Coronary artery (tissue), 2 donors: ENCODE measurements at regions not wholly inside any gene's neighbourhood (a gene's known extent, or its start where the extent isn't known, plus 50 kb on each side); places are given as distances from the start of the nearest gene placed in this dataset.

Experiments used
- DNase-seq: peaks from one replicate; pipeline ENCODE4 v3.0.0-alpha.2; 2017; ENCODE audit warnings: low spot score
- H3K27ac ChIP-seq, 2 donors: fragments of 200-600 bp; sonication (generic); one replicate each; pipeline ENCODE4 v1.5.1; 2016 to 2019
- H3K4me3 ChIP-seq: fragments of 200-600 bp; sonication (generic); 2 replicates; pipeline ENCODE4 v1.5.1; 2016; ENCODE audit warnings: mild to moderate bottlenecking, moderate library complexity
- TF ChIP-seq, protein P1 (sequence below): fragments of 200-600 bp; sonication (generic); IDR thresholded peaks from one replicate; pipeline ENCODE4 v1.5.1; 2019; ENCODE audit warnings: antibody characterized with exemption

DNA sequence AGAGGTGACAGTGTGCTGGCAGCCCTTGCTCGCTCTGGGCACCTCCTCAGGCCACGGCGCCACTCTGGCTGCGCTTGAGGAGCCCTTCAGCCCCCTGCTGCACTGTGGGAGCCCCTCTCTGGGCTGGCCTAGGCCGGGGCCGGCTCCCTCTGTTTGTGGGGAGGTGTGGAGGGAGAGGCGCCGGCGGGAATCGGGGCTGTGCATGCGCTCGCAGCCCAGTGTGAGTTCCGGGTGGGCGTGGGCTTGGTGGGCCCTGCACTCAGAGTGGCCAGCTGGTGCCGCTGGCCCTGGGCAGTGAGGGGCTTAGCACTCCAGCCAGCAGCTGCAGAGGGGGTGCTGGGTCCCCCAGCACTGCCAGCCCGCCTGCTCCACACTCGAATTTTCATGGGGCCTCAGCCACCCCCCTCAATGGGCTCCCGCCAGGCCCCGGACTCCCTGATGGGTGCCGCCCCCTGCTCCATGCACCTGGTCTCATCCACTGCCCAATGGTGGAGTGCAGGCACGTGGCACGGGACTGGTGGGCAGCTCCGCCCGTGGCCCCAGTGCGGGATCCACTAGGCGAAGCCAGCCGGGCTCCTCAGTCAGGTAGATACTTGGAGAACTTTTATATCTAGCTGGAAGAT is 96.7 kb upstream of the BET1 start:
- no peak for DNase-seq

DNA sequence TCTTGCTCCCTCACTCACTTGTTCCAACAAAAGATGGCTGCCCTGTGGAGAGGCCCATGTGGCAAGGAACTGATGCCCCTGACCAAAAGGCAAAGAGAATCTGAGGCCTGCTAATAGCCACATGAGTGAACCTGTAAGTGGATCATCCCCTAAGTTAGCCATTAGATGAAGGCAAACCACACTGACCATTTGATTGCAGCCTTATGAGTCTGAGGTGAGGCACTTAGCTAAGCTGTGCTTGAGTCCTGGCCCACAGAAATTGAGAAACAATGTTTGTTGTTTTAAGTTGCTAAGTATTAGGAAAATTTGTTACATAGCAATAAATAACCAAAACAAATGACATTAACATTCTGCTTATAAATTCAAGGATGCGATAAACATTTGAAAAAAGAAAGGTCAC is 100.1 kb upstream of the BET1 start:
- TF ChIP-seq, protein P1, sequence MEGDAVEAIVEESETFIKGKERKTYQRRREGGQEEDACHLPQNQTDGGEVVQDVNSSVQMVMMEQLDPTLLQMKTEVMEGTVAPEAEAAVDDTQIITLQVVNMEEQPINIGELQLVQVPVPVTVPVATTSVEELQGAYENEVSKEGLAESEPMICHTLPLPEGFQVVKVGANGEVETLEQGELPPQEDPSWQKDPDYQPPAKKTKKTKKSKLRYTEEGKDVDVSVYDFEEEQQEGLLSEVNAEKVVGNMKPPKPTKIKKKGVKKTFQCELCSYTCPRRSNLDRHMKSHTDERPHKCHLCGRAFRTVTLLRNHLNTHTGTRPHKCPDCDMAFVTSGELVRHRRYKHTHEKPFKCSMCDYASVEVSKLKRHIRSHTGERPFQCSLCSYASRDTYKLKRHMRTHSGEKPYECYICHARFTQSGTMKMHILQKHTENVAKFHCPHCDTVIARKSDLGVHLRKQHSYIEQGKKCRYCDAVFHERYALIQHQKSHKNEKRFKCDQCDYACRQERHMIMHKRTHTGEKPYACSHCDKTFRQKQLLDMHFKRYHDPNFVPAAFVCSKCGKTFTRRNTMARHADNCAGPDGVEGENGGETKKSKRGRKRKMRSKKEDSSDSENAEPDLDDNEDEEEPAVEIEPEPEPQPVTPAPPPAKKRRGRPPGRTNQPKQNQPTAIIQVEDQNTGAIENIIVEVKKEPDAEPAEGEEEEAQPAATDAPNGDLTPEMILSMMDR = no peak
- Histone ChIP-seq H3K27ac (no peak overlapping the region), H3K4me3 (no peak overlapping the region)
- DNase-seq = no peak

More for the DNA sequence above, 96.7 kb upstream of the BET1 start:
- Histone ChIP-seq H3K4me3 (no peak overlapping the region), H3K27ac (no peak overlapping the region)
- TF ChIP-seq, protein P1 = no peak

DNA sequence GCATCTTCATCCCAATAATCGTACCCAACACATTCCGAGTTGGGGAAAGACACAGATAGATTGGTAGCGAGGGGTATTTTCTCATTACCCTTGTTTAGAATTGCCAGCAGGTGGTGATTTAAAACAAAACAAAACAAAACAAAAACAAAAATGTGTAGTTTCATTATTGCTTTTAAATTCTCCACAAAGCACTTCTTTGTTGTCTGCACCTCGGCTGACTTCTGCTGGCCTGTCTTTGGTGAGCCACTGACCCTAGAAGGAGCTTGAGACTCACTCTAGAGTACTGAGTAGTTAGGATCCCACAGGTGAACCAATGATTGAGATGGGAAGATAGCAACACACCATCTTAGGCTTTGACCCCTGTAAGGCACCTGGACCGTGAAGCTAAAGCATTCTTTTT is 105.4 kb upstream of the BET1 start:
- Histone ChIP-seq H3K27ac (no peak overlapping the region), H3K4me3 (no peak overlapping the region)
- DNase-seq = no peak
- TF ChIP-seq, protein P1 = no peak

DNA sequence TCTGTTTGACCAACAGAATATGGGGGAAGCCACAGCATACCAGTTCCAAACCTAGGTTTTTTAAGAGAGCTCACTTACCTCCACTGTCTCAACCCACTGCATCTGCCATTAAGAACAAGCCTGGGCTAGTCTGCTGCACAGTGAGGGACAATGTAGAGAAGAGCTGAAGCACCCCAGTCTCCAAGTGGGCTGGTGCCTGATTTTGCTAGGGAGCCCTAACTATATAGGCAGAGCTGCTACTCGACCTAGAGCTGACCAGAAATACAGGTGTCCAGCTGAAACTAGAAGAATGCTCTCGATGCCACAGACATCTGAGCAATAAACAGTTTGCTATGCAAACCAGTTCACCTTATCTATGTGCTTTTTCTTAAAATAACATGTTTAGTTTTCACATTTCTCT is 106.9 kb upstream of the BET1 start:
- DNase-seq = no peak
- Histone ChIP-seq H3K27ac (no peak overlapping the region), H3K4me3 (no peak overlapping the region)
- TF ChIP-seq, protein P1 = no peak

DNA sequence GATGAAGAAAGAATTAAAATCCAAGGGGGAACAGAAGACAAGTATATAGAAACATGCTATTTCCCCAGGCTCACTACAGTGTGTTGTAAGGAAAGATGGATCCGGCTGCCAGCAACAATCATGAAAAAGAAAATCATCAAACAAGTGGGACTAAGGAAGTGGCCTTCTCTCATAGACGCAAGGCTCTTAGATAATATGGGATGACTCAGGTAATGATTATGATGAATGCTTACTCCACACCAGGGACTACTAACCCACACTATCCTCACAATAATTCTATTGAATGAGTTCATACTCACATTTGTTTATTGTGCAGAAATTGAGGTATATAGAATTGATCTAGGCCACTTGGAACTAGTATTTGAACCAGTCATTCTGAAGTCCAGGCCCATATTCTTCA is 111.2 kb upstream of the BET1 start:
- Histone ChIP-seq H3K4me3 (no peak overlapping the region), H3K27ac (no peak overlapping the region)
- no peak for DNase-seq
- TF ChIP-seq, protein P1 = no peak

DNA sequence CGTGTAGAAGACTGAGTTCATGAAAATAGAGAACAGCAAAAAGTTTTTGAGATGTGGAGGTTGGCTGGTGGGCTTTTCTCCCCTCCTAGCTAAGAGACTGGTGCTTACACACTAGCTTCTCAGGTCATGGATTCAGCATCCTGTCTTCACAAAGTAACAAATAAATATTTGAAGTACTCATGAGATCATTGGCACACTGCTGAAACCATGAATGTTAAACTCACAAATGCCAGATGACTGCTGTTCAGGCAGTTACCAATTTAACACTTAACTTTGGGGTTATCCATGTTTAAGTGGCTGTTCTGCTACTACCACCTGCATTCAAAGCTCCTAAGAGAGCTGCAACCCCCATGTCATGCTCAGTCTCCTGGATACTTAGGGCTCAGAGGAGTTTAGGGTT is 119.0 kb upstream of the BET1 start:
- Histone ChIP-seq H3K4me3 (no peak overlapping the region), H3K27ac (no peak overlapping the region)
- DNase-seq = no peak
- TF ChIP-seq, protein P1 = no peak

DNA sequence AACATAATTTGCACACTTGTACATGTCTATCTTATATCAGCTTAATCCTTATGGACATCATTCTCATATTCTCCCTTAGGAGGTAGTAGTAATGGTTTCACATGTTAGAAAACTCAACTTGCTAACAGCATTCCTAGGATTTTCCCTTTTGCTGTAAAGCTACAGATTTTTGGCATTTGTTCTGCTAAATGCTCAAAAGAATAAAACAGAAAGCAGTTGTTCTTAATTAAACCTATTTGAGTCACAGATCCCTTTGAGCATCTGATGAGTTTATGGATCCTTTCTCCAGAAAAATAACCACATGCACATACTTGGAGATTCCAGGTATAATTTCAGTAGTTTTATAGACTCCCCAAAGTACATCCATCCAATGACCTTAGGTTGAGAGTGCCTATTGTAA is 122.9 kb upstream of the BET1 start:
- TF ChIP-seq, protein P1 = no peak
- H3K27ac ChIP-seq = no peak overlapping the region
- no peak for DNase-seq
- H3K4me3 ChIP-seq = no peak overlapping the region
